NCI-H524 treated with DMSO at 0.1 percent for 48 hours (cell line): ENCODE measurements at regions not wholly inside any gene's neighbourhood (a gene's known extent, or its start where the extent isn't known, plus 50 kb on each side); places are given as distances from the start of the nearest gene placed in this dataset.

Source experiments
- DNase-seq: peaks from one replicate; lab custom pipeline; 2025; lab: John Stamatoyannopoulos, UW

DNA sequence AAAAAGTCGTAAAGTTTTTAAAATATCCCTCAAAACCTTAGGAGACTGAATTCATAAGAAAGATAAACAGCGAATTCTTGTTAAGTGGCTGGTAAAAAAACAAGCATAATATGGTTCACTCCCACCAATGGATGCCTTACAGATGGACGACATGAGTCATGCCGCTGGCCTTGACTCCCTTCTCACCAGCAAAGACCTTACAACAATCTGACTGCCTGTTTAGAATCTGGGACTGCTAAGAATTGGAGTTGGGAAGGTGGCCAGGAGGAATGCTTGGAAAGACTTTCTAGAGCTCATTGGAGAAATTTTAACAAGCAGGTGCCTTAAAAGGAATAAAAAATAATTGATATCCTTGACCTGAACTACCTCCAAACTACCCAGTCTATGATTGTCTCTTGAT lies 206.9 kb upstream of the FMN2 start:
- no peak for DNase-seq

DNA sequence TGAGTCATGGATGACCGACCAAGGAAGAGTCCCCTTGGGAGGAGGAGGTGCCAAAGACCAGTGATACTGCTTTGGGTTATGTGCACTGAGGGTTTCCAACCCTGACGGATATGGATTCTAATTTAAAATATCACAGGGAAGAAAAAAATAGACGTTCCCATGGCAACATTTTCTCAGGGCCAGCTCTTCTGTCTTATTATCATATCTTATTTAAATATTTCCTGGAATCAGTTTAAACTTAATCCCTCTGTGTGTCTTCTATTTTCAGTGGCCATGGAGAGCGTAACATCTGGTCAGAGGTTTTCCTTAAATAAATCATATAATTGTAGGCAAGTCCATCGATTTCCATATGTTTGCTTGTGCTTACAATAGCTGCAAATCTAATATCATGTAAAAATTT lies 205.4 kb upstream of the FMN2 start:
- DNase-seq: no peak

DNA sequence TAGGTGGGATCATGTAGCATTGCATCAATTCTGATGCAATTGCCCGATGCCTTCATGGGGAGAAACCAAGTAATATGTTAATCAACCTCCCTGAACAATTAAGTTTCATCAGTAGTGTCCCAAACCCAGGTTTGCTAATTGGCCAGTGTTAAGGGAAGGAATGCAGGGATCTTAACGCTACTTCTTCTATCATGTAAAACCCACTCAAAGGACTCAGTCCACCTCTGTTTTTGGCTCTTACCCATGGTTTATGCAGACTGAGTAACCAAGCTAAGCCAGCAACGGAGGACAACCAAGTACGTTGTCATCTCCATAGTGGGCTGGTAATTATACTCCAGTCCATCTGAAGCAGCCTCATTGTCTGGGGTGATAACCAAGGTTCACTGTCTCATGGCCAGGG lies 203.0 kb upstream of the FMN2 start:
- DNase-seq: no peak

DNA sequence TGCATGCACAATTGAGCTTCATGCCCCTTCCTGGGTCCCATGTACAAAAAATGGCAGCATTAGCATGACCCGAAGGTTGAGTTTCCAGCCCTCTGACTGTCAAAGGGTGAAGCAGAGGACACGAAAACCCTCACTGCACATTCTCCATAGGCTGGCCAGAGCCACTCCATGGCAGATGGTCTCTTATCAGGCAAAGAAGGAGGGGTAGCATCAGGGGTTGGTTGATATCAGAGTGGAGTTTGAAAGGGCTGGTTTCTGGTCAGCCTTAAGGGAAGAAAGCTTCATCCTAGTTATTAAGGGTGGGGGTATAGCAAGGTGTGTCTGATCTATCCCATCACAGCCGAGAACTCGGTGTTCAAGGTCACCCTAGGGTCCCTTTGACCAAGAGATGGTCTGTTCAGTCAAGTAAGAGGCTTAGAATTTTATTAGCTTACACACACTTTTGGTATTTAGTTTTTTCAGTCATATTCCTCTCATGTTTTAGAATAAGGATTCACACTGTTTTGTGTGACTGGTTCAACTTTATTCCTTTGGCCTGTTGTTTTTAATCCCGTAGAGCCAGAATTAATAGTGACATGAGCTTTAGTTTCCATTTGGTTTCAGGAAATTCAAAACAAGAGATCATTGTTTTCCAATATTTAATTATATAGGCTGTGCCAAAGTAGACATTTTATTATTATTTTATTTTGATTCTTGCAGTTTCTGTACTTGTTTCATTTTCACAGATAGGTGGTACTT lies 199.9 kb upstream of the FMN2 start:
- DNase-seq: no peak

DNA sequence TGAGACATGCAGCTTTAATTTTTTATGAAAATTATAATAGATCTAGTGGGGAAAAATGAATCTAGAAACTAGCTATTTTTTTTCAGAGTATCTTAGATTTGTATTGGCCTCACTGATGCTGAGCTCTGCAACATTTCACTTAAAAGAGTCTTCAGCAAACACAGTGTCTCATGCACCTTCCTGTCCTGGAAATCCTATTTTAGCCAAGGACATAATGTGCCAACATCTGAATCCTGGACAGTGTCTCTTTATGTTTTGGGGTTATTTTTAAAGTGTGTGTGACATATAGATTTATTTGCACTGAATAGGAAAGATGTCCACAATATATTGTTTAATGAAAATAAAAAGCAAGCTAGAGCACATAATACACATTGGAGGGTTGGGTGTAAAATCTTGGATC lies 199.1 kb upstream of the FMN2 start:
- no peak for DNase-seq

DNA sequence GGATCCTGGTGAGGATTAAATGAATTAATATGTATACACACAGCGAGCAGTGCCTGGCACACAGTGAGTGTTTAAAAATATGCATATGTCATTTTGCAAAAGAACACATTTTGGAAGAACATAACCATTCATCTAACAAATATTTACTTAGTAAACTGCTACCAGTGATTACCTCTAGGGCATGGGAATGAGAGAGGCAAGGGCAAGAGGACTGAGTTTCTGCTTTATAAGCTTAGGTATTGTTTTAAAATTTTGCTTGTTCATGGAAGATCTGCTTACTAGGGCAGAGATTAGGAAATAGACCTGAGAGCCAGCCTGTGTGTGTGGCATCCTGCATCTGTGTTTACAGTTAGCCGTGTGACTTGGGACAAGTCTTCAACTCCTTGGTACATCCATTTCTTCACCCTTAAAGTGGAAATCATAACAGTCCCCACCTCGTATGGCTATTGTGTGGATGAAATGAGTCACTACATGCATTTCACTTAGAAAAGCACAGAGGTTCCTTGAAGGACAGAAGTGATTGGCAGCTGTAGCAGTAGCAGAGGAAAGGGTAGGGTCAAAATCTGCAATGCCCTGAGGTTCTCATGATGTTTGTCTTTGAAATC lies 198.5 kb upstream of the FMN2 start:
- no peak for DNase-seq

DNA sequence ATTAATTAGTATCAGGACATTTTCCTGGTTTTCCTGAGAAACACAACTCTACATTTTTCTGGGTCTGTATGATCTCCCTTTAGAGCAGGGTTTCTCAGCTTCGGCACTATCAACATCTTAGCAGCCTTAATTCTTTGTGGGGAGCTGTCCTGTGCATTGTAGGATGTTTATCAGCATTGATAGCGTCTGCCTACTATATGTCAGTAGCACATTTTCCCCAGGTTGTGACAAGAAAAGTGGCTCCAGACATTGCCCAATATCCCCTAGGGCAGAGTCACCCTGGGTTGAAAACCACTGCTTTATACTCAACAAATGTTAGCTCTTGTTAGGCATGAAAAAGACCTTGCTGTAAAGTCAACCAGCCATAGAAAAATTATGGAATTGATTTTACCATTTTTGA lies 195.1 kb upstream of the FMN2 start:
- no peak for DNase-seq

DNA sequence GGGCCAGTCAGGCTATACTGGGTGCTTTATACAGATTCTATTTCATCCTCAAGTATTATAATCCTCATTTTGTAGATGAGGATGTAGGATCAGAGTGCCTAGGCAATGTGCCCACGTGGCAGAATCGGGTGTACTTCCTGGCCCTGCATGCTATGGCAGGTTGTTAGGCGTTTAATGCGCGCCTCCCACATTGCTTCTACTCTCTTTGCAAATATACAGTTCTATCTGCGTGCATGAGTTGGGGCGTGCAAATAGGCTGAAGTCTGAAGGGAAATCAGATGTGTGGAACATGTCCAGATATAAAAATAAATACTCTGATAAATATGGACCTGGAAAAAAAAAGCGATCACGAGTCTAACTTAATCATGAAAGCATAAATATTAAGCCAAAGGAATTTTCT lies 194.7 kb upstream of the FMN2 start:
- no peak for DNase-seq

DNA sequence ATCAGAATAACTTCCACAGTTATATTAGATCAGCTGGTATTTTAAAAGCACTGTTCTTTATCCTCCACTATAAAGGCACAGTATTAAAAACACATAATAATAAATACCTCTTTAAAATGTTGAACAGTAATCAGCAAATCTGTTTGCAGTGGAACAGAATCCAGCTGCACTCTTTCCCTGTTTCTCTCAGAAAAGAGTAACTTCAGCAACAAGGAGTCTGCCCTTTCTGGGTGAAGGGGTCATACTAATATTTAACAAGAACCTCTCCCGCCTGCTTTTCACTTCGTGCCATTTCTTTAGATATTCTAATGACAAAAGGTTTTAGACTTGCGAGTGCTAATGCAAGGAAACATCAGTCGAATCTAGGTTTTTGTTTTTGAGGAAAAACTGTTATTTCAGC lies 194.2 kb upstream of the FMN2 start:
- DNase-seq: no peak

DNA sequence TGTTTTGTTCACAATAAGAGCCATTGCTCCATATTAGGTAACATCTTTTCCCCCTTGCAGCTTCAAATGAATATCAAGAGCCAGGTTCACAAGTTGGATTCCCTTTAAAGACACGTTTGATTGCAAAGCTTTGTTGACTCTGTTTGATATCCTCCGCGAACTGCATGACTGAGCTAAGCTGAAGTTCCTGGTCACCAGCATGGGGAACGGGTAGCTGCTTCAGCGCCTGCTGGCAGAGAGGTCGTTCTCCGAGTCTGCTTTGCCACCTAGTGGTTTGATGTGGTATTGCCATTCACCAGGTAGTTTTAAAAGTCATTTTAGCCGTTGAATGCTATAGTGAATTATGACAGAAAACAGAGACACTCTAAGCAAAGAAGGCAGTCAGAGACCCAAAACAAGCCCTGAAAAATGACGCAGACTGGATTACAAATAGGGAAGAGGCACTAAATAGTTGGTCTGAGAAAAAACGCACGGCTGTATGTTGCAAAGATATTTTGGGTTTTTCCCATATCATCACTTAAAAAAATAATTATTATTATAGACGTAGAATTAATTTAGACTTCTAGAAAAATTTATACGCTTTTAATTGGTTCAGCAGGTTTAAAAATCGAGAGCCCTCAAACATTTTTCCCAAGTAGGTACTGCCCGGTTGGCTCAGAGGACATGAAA lies 193.5 kb upstream of the FMN2 start:
- no peak for DNase-seq

DNA sequence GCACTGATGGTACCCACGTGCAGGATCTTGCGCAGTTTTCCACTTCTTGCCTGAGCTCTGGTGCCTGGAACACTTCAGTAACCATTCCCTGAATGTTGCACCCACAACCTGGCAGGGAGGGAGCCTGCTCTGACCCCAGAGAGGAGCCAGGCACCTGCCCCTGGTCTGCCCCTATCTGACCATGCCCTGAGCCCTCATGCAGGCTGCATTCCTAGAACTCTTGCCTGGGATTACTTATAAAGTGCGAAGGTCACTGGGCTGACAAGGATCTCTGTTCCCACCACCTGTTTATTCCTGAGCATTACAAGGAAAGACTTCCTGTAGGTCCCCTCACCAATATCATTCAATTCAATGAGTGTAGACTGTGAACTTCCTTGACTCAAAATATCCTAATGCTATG lies 191.9 kb upstream of the FMN2 start:
- DNase-seq: no peak

DNA sequence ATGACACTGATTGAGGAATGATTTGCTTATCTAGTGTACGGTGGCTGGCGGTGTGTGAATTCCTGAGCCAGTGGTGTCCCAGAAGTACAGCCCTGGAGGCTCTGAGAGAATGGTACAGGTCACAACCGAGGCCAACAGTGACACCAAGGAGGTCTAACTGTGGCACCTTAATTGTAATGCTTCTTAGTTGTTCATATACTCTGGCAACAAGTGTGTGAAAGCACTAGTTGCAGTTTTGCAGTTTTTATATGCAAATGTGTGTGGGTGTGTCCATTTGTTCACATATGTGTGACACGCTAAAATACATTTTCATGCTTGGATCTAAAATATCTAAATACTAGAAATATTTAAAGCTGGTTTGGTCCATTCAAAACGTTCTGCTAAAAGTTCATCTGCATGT lies 185.3 kb upstream of the FMN2 start:
- no peak for DNase-seq

DNA sequence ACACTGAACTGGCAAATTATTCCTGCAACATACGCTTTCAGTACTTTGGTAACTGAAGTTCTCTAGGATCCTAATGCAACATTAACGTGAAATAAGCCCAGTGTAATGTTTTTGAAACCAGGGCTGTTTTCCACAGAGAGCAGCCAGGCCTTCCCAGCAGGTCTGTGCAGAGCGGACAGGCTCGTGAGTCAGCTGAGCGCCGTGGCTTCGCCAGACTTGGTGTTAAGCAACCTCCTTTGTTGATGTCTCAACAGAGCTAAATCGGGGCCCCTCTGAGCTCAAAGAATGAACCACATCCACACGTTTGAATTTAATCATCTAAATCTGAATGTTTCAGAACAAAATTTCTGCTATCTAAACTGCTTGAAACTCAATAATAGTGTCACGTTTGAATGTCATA lies 181.8 kb upstream of the FMN2 start:
- DNase-seq: no peak

DNA sequence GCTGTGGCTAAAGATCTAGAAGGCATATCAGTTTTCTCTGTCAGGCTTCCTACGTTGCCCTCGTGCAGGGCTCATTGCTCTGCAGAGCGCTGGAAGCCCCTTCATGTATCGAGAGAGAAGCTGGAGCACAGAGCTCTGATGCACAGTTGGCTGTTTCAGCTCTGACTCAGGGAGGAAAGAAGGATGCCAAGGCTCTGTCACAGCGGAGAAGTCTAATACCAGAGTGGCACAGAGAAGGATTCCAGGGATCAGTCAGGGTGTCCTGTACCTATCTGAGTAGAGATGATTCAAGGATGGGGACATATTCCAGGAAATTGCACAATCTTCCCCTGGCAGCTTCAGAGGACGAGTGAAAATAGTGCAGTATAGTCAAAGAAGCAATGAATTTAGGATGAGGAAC lies 179.2 kb upstream of the FMN2 start:
- DNase-seq: no peak

DNA sequence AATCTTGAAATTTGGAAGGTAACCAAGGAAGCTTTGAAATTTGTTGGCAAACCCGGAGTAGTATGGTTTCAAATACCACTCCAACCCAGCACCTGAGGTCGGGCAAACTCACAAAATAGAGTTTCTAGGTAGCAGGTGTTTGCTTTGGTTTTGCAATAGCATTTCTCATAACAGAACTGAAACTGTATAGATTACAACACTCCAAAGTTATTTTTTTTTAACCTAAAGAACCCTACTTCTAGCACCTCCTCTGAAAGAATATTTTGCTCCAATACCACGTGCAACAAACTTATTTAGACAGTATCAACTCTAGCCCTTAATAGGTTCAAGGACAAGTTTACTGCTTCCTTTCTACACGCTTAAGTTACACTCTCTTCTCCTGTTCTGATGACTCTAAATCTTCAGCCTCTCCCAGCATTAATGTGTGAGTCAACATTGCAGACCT lies 178.5 kb upstream of the FMN2 start:
- DNase-seq: no peak

DNA sequence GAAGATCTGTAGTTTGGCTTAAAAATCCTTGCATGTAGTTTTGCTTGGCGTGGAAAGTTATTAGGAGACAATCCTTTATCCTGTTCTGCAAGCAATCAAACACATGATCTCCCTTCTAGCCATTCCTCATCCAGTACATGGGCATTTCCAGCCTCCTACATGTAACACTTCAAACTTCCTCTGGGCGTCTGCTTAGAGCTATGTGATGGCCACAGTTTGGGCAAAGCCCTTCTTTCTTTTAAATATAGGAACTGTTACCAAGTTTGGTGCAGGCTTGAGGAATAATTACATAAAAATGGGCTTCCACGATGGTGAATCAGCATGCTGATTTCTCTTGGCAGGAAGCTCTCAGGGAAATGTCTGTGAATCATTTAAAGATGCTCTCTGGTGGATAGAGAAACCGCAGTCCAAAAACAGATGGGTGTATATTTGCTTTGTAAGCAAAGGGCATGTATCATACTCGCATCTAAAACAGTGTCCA lies 176.9 kb upstream of the FMN2 start:
- DNase-seq: no peak

DNA sequence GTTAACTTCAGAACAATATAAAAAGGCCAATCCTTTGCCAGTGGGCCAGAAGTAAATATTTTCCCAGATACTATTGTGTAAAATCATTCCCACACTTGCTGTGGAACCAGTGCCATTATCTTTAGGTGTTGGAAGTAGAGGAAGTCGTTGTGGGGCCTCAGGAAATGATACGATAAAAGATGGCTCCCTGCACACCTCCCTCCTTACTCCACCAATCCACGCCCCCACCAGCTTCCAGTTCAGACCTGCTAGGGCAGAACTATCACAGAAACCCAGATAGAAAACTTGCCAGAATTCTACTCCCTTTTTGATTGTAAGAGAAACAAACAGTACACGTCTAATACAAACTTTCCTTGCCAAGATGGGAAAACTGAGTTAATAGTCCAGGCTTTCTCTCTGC lies 173.0 kb upstream of the FMN2 start:
- no peak for DNase-seq

DNA sequence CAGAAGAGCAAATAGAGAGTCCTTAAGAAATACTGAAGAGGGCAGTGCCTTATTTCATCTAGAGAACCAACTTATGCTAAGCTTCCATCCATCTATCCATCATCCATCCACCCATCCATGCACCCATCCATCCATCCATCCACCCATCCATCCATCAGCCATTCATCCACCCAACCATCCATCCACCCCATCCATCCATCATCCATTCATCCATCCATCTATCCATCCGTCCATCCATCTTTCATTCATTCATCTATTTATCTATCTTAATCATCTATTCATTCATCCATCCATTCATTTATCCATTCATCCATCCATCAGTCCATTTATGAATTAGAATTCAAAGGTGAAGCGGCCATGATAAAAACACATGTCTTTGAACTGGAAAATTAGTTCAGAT lies 171.5 kb upstream of the FMN2 start:
- no peak for DNase-seq

DNA sequence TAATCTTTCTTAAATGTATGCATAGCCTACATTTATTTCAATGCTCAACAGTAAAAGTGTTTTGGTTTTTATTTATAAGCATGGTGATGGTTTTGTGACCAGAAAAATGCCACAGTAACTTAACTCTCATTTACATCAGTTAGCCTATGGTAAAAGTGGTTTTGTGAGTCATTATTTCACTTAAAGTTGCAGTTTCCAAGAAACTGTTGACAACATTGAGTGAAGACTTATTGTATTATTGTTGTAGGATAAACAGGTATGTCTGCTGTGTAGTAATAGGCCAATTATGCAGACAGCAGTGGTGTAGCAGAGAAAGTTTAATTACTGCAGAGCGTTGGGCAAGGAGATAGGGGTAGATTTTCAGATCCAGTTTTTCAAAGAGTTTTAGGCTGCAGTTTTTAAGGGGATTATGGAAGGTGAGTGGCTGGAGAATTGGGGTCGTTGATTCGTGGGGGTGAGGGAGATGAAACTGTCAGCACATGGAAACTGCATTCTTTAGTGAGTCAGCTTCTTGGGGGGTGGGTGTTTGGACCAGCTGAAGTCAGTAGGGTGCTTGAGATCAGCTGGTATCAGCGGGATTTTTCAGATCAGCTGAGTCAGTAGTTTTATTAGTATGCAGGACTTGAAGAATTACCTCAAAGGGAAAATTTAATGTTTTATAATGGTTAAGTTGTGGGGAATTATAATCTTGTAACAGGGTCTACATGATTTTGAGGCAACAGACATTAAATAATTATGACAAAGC lies 168.7 kb upstream of the FMN2 start:
- DNase-seq: no peak

DNA sequence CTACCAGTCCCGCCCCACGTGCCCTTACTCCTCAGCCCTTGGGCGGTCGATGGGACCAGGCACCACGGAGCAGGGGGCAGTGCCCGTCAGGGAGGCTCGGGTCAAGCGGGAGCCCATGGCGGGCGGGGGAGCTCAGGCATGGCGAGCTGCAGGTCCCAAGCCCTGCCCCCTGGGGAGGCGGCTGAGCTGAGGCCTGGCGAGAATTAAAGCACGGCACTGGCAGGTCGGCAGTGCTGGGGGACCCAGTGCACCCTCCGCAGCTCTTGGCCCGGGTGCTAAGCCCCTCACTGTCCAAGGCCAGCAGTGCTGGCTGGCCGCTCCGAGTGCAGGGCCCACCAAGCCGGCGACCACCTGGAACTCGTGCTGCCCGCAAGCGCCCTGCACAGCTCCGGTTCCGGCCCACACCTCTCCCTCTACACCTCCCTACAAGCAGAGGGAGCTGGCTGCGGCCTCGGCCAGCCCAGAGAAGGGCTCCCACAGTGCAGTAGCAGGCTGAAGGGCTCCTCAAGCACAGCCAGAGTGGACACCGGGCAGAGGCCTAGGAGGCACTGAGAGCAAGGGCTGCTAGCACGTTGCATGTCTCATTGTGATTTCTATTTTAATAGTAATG lies 166.8 kb upstream of the FMN2 start:
- DNase-seq: no peak

DNA sequence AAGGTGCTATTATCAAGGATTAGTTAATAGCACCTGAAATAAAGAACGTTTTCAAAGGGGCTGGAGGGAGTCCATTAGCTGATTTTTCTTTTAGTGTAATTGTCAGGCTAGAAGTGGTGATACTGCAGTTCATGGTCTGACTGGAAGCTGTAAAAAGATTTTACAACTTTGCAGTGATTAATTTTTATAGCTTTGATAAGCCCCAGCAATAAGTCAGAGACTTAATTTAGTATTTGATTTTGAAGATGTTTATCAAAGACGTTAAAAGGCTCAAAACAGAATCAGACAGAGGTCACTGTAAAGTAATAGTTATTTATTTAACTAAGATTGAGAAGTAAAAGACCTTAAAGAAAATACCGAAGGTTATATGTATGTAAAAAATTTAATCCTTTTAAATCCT lies 165.5 kb upstream of the FMN2 start:
- no peak for DNase-seq

DNA sequence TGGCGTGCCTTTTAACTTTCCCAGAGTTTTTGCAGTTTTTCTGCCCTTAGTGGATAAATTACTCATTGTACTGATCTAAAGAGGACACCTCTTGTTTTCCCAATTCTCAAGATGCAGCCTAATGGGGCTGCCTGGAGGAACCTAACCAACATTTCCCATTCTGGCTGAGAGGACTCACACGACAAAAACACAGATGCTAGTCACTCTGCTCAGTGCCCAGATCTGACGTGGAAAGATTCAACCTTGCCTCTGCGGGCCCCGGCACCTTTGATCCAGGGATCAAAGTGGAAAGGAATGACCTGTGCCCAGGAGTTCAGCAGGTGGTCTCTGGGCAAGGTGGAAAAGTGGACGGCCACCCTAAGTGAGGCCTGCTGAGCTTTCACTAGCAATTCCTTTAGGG lies 162.4 kb upstream of the FMN2 start:
- DNase-seq: no peak
